ENCODE measurements at regions not wholly inside any gene's neighbourhood (a gene's known extent, or its start where the extent isn't known, plus 50 kb on each side); places are given as distances from the start of the nearest gene placed in this dataset.
"Not testable (repeated sequence)": the region's sequence is repeated elsewhere in the genome, so short reads cannot be mapped to it uniquely, and the experiment has no call there.

DNA sequence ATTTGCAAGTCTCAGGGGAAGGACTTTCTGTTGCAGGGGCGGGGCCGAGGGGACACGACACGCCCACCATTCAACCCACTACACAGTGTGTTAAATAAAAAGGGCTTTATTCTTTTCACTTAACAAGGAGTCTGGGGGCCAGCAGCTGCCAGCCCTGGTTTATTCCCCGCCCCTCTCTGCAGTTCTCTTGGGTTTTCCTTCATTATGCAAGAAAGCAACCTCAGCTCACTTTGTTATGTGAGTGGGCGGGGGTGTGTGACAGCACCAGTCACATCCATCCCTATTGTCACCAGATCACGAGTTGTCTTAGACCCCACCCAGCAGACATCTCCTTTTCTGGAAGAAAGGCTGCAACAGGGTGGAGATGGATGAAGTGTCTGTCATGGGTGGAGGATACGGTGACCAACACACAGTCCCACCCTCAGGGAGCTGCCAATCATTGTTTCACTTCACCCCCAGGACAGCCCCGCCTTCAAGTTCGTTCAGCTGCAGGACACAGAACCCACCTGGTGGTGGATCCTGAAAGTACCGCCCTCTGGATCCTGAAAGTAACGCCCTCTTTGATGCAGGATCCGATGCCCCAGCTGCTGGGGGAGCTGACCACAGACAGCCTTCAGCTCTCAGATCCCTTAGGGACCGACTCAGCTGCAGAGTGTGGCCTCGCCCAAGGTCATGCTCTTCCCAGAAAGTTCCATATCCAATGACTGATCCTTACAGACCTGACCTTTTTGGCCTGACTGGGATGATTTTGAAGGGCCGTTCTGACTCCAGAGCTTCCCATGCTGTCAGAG, 79.6 kb downstream of the SMIM20 start:
- POLR2A ChIA-PET = no interaction called here
- Histone ChIP-seq H3K27ac (ENCODE audit: low read length) (no peak overlapping the region), H3K4me3 (ENCODE audit: low read depth in 2 of 2, low read length in 2 of 2) (no peak overlapping the region), H3K36me3 (ENCODE audit: control insufficient read depth, insufficient read depth, low read length) (no peaks in the 10 kb centered on the region), H3K27me3 (ENCODE audit: control insufficient read depth, insufficient read depth, low read length) (no peaks in the 10 kb centered on the region), H3K4me1 (ENCODE audit: control insufficient read depth, insufficient read depth, low read length) (no peaks in the 10 kb centered on the region), H3K9me3 (ENCODE audit: control insufficient read depth, insufficient read depth, low read depth, low read length) (no peaks in the 10 kb centered on the region)
- TF ChIP-seq SIN3A (IDR thresholded peaks at IDR 0.05; ENCODE audit: borderline replicate concordance, insufficient read depth, low read depth, low read length) = no peak
- TF ChIP-seq CTCF (IDR thresholded peaks at IDR 0.05) = peak; percentile 34
- TF ChIP-seq, protein P1, sequence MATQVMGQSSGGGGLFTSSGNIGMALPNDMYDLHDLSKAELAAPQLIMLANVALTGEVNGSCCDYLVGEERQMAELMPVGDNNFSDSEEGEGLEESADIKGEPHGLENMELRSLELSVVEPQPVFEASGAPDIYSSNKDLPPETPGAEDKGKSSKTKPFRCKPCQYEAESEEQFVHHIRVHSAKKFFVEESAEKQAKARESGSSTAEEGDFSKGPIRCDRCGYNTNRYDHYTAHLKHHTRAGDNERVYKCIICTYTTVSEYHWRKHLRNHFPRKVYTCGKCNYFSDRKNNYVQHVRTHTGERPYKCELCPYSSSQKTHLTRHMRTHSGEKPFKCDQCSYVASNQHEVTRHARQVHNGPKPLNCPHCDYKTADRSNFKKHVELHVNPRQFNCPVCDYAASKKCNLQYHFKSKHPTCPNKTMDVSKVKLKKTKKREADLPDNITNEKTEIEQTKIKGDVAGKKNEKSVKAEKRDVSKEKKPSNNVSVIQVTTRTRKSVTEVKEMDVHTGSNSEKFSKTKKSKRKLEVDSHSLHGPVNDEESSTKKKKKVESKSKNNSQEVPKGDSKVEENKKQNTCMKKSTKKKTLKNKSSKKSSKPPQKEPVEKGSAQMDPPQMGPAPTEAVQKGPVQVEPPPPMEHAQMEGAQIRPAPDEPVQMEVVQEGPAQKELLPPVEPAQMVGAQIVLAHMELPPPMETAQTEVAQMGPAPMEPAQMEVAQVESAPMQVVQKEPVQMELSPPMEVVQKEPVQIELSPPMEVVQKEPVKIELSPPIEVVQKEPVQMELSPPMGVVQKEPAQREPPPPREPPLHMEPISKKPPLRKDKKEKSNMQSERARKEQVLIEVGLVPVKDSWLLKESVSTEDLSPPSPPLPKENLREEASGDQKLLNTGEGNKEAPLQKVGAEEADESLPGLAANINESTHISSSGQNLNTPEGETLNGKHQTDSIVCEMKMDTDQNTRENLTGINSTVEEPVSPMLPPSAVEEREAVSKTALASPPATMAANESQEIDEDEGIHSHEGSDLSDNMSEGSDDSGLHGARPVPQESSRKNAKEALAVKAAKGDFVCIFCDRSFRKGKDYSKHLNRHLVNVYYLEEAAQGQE (IDR thresholded peaks at IDR 0.05; ENCODE audit: insufficient read depth in 1 of 2, low read depth in 2 of 2, low read length in 1 of 2) = no peak
- TF ChIP-seq POLR2AphosphoS5 (IDR thresholded peaks at IDR 0.05; ENCODE audit: low read depth, low read length) = no peak
- no TSS peak for BruUV-seq (replicated peaks)
- in situ Hi-C loops (cut with HindIII; ENCODE audit: low pct_unique_long_range_greater_than_20kb, low sequenced_read_pairs) (no loop called here), intact Hi-C loops (cut with micrococcal nuclease; ENCODE audit: unreplicated experiment) (no loop called here)
- CTCF ChIA-PET = no interaction called here
- ATAC-seq (no peak; the same call in 1 of the 2 replicates), DNase-seq (ENCODE audit: low read depth, low spot score) (no peak)

DNA sequence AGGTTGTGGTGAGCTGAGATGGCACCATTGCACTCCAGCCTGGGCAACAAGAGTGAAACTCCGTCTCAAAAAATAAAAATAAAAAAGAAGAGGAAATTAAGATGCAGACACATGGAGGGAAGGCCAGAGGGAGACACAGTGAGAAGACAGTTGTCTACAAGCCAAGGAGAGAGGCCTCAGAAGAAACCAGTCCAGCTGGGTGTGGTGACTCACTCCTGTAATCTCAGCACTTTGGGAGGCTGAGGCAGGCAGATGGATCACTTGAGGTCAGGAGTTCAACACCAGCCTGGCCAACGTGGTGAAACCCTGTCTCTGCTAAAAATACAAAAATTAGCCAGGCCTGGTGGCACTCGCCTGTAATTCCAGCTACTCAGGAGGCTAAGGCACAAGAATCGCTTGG, 80.6 kb downstream of the SMIM20 start:
- H3K27me3 ChIP-seq (ENCODE audit: control insufficient read depth, insufficient read depth, low read length); ATAC-seq; POLR2A ChIA-PET; BruUV-seq (replicated peaks); intact Hi-C loops (cut with micrococcal nuclease; ENCODE audit: unreplicated experiment); in situ Hi-C loops (cut with HindIII; ENCODE audit: low pct_unique_long_range_greater_than_20kb, low sequenced_read_pairs); DNase-seq (ENCODE audit: low read depth, low spot score); H3K36me3 ChIP-seq (ENCODE audit: control insufficient read depth, insufficient read depth, low read length); H3K27ac ChIP-seq (ENCODE audit: low read length); H3K9me3 ChIP-seq (ENCODE audit: control insufficient read depth, insufficient read depth, low read depth, low read length); H3K4me1 ChIP-seq (ENCODE audit: control insufficient read depth, insufficient read depth, low read length); CTCF ChIA-PET; H3K4me3 ChIP-seq (ENCODE audit: low read depth in 2 of 2, low read length in 2 of 2): not testable (repeated sequence)

DNA sequence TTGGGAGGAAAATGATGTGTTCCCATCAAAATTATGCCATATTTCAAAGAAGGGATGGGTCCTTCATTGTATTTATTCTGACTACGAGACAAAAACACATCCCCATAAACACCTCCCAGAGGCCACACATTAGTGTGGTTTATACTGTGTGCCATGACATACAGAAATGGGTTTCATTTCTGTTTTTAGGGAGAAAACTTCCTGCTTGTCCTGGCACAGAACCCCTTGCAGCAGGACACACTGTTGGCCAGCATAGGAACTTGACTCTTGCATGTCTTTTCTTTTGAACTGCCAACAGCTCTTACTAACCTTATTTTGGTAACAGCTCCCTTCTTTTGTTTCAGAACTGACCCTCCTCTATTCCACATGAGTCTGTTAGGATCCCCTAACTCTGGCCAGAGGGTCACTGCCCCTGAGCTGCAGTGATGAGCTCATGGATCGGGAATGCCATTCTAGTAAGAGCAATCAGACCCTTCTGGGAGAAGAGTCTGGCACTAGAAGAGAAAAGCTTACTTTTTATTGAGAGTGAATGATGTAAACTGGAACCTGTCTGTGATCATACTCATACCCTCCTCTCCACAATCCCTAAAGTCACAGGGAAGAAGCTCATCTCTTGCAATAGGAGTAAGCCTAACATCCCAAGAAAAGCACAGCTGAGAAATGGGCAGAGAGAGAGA, 86.4 kb downstream of the SMIM20 start:
- Histone ChIP-seq H3K4me3 (ENCODE audit: low read depth in 2 of 2, low read length in 2 of 2) (no peak overlapping the region), H3K9me3 (ENCODE audit: control insufficient read depth, insufficient read depth, low read depth, low read length) (no peaks in the 10 kb centered on the region), H3K4me1 (ENCODE audit: control insufficient read depth, insufficient read depth, low read length) (no peaks in the 10 kb centered on the region), H3K27me3 (ENCODE audit: control insufficient read depth, insufficient read depth, low read length) (no peaks in the 10 kb centered on the region), H3K36me3 (ENCODE audit: control insufficient read depth, insufficient read depth, low read length) (no peaks in the 10 kb centered on the region), H3K27ac (ENCODE audit: low read length) (no peak overlapping the region)
- TF ChIP-seq SIN3A (IDR thresholded peaks at IDR 0.05; ENCODE audit: borderline replicate concordance, insufficient read depth, low read depth, low read length) (no peak), POLR2AphosphoS5 (IDR thresholded peaks at IDR 0.05; ENCODE audit: low read depth, low read length) (no peak)
- intact Hi-C loops (cut with micrococcal nuclease; ENCODE audit: unreplicated experiment) = no loop called here
- no peak for DNase-seq (ENCODE audit: low read depth, low spot score)
- in situ Hi-C loops (cut with HindIII; ENCODE audit: low pct_unique_long_range_greater_than_20kb, low sequenced_read_pairs) = no loop called here
- ChIA-PET POLR2A (no interaction called here), CTCF (no interaction called here)
- no TSS peak for BruUV-seq (replicated peaks)
- ATAC-seq = no peak

All from Panc1 (cell line).